Smooth muscle cell (in vitro differentiated cells): ENCODE measurements at regions not wholly inside any gene's neighbourhood (a gene's known extent, or its start where the extent isn't known, plus 50 kb on each side); places are given as distances from the start of the nearest gene placed in this dataset.

Experiments
- DNase-seq: peaks from one replicate; lab custom pipeline; 2025; ENCODE audit not compliant: unreplicated experiment; lab: John Stamatoyannopoulos, UW
- H2AFZ ChIP-seq: fragments of 200-600 bp; sonication (generic); 2 replicates; pipeline ENCODE4 v1.6.0; 2016; ENCODE audit warnings: antibody characterized with exemption, low read depth, mild to moderate bottlenecking
- H3F3A ChIP-seq: fragments of 200-600 bp; sonication (generic); 2 replicates; pipeline ENCODE4 v1.6.0; 2017; ENCODE audit warnings: antibody characterized with exemption, low read depth
- H3K27ac ChIP-seq: fragments of 200-600 bp; sonication (generic); 2 replicates; pipeline ENCODE4 v1.5.1; 2016; ENCODE audit warnings: low read depth, mild to moderate bottlenecking
- H3K27me3 ChIP-seq: fragments of 200-600 bp; sonication (generic); 2 replicates; pipeline ENCODE4 v1.6.1; 2016; ENCODE audit warnings: low read depth, mild to moderate bottlenecking
- H3K36me3 ChIP-seq: fragments of 200-600 bp; sonication (generic); 2 replicates; pipeline ENCODE4 v1.5.1; 2016; ENCODE audit warnings: low read depth
- H3K4me1 ChIP-seq: fragments of 200-600 bp; sonication (generic); 2 replicates; pipeline ENCODE4 v1.5.1; 2016; ENCODE audit warnings: low read depth
- H3K4me2 ChIP-seq: fragments of 200-600 bp; sonication (generic); 2 replicates; pipeline ENCODE4 v1.6.0; 2016; ENCODE audit warnings: mild to moderate bottlenecking
- H3K4me3 ChIP-seq: fragments of 200-600 bp; sonication (generic); 2 replicates; pipeline ENCODE4 v1.5.1; 2016; ENCODE audit warnings: mild to moderate bottlenecking
- H3K79me2 ChIP-seq: fragments of 200-600 bp; sonication (generic); 2 replicates; pipeline ENCODE4 v1.6.0; 2016; ENCODE audit warnings: low read depth, mild to moderate bottlenecking
- H3K9ac ChIP-seq: fragments of 200-600 bp; sonication (generic); 2 replicates; pipeline ENCODE4 v1.6.0; 2016; ENCODE audit warnings: low read depth
- H3K9me3 ChIP-seq: fragments of 200-600 bp; sonication (generic); replicated peaks from 2 replicates; pipeline ENCODE4 v1.5.1; 2016; ENCODE audit warnings: low read depth
- H4K20me1 ChIP-seq: fragments of 200-600 bp; sonication (generic); 2 replicates; pipeline ENCODE4 v1.6.0; 2016; ENCODE audit warnings: low read depth
- WGBS: methylation state at CpG from one replicate; pipeline ENCODE4 v1.1.7; 2016; ENCODE audit warnings: low lambda C conversion rate; 5-methylcytosine and 5-hydroxymethylcytosine counted together
- TF ChIP-seq, protein P1 (sequence below): fragments of 200-600 bp; sonication (generic); IDR thresholded peaks from 2 replicates; pipeline ENCODE4 v1.5.1; 2017; ENCODE audit warnings: borderline replicate concordance, mild to moderate bottlenecking, antibody characterized with exemption; ENCODE audit not compliant: insufficient read depth, poor library complexity, severe bottlenecking

DNA sequence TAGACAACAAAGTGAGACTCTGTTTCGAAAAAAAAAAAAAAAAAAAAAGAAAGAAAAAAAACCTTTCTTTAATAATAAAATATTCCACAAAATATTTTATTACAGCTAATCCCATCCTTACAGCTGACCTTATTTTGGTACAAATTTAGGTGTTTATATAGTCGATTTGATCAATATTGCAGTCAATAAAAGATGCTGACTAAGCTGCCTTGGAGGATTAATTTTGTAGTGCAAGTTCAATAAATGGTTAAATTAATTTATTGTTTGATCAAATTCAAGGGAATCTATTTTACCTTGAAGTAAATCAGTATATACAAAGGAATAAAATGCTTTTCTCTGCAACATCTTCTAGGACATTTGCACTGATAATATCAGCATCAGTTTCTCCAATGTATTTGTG, 1764.3 kb downstream of the NCAM2 start:
- no peaks in the 10 kb centered on the region for H4K20me1 ChIP-seq
- no peak overlapping the region for H3K4me3 ChIP-seq
- TF ChIP-seq, protein P1, sequence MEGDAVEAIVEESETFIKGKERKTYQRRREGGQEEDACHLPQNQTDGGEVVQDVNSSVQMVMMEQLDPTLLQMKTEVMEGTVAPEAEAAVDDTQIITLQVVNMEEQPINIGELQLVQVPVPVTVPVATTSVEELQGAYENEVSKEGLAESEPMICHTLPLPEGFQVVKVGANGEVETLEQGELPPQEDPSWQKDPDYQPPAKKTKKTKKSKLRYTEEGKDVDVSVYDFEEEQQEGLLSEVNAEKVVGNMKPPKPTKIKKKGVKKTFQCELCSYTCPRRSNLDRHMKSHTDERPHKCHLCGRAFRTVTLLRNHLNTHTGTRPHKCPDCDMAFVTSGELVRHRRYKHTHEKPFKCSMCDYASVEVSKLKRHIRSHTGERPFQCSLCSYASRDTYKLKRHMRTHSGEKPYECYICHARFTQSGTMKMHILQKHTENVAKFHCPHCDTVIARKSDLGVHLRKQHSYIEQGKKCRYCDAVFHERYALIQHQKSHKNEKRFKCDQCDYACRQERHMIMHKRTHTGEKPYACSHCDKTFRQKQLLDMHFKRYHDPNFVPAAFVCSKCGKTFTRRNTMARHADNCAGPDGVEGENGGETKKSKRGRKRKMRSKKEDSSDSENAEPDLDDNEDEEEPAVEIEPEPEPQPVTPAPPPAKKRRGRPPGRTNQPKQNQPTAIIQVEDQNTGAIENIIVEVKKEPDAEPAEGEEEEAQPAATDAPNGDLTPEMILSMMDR: no peak
- H3K9ac ChIP-seq: no peak overlapping the region
- no peaks in the 10 kb centered on the region for H3K79me2 ChIP-seq
- H3K9me3 ChIP-seq: no peaks in the 10 kb centered on the region
- H3K27ac ChIP-seq: no peak overlapping the region
- H3F3A ChIP-seq: no peaks in the 10 kb centered on the region
- DNase-seq: no peak
- H3K4me1 ChIP-seq: no peaks in the 10 kb centered on the region
- no peaks in the 10 kb centered on the region for H3K36me3 ChIP-seq
- no peak overlapping the region for H2AFZ ChIP-seq
- no peak overlapping the region for H3K4me2 ChIP-seq
- no peaks in the 10 kb centered on the region for H3K27me3 ChIP-seq
- WGBS: 73% methylated on average over 2 of the region's 2 CpGs

DNA sequence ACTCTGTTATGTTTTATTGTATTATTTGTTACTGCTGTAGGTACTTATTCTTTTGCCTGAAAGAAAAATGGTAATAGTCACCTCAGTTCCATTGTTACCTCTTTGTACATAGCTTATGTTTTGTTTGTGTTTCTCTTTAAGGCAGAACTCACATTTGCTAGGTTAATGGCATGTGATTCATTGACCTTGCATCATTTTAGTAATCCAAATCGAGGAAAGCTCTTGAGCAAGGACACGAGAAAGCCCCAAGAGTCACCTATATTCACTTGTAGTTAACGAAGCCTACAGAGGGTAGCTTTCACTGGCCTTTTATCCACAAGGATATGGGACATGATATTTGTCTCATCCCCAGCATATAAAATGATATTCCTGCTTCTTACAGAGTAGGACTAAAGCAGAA, 1765.2 kb downstream of the NCAM2 start:
- H3K27ac ChIP-seq: no peak overlapping the region
- H2AFZ ChIP-seq: no peak overlapping the region
- 77% methylated on average over 3 of the region's 3 CpGs for WGBS

DNA sequence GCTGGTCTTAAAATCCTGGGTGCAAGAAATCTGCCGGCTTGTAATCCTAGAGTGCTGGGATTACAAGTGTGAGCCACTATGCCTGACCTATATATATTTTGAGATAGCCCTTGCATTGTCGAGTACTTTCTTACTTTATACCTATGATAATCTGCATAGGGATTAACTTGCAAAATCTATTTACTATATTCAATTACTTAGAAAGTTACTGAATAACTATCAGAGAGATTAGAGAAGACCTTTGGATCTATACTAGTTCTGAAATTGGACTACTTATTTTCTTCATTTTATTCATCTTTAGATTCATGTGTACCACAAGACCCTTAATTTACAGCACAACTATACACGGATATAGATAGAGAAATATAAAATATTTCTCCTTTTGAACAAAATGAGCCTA, 1766.0 kb downstream of the NCAM2 start:
- TF ChIP-seq, protein P1: no peak
- no peaks in the 10 kb centered on the region for H4K20me1 ChIP-seq
- no peaks in the 10 kb centered on the region for H3K27me3 ChIP-seq
- no peaks in the 10 kb centered on the region for H3F3A ChIP-seq
- 86% methylated on average over 3 of the region's 3 CpGs for WGBS
- H3K27ac ChIP-seq: no peak overlapping the region
- H3K36me3 ChIP-seq: no peaks in the 10 kb centered on the region
- no peak overlapping the region for H2AFZ ChIP-seq
- no peak overlapping the region for H3K4me2 ChIP-seq
- DNase-seq: no peak
- no peaks in the 10 kb centered on the region for H3K79me2 ChIP-seq
- H3K4me3 ChIP-seq: no peak overlapping the region
- no peak overlapping the region for H3K9ac ChIP-seq
- H3K9me3 ChIP-seq: no peaks in the 10 kb centered on the region
- H3K4me1 ChIP-seq: no peaks in the 10 kb centered on the region

More for the DNA sequence above, 1765.2 kb downstream of the NCAM2 start:
- H3K4me2 ChIP-seq: no peak overlapping the region
- no peak overlapping the region for H3K4me3 ChIP-seq
- H3K4me1 ChIP-seq: no peaks in the 10 kb centered on the region
- no peaks in the 10 kb centered on the region for H4K20me1 ChIP-seq
- no peaks in the 10 kb centered on the region for H3K9me3 ChIP-seq
- no peaks in the 10 kb centered on the region for H3K79me2 ChIP-seq
- H3K9ac ChIP-seq: no peak overlapping the region
- H3K27me3 ChIP-seq: no peaks in the 10 kb centered on the region
- DNase-seq: no peak
- no peaks in the 10 kb centered on the region for H3K36me3 ChIP-seq
- TF ChIP-seq, protein P1: no peak
- no peaks in the 10 kb centered on the region for H3F3A ChIP-seq

DNA sequence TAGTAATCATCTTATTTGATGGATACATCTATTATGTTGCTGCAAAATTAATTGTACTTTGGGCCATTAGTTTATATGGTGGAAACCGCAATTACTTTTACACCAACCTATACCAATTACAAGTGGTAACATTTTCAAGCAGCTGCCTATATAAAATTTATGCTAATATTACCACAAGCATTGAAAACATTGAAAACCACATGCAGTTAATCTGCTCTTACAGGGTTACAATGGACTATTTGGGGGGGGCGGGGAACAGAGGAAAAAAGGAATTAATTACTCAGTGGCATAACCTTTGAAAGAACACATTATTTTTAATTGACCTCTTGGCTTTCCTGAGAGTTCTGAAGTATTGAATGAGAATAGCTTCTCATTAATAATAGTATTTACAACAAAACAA, 1793.2 kb downstream of the NCAM2 start:
- Histone ChIP-seq H3K79me2 (no peaks in the 10 kb centered on the region), H3K36me3 (no peaks in the 10 kb centered on the region), H3K27ac (no peak overlapping the region), H3K27me3 (no peaks in the 10 kb centered on the region), H2AFZ (no peak overlapping the region), H3F3A (no peaks in the 10 kb centered on the region), H3K9ac (no peak overlapping the region), H4K20me1 (no peaks in the 10 kb centered on the region), H3K4me2 (no peak overlapping the region), H3K4me1 (no peaks in the 10 kb centered on the region), H3K9me3 (no peaks in the 10 kb centered on the region), H3K4me3 (no peak overlapping the region)
- 67% methylated on average over 2 of the region's 2 CpGs for WGBS
- DNase-seq: no peak
- TF ChIP-seq, protein P1: no peak
